ENCODE measurements at regions not wholly inside any gene's neighbourhood (a gene's known extent, or its start where the extent isn't known, plus 50 kb on each side); places are given as distances from the start of the nearest gene placed in this dataset.

GRCh38 chr18:39701055-39701783 lies 2135.6 kb upstream of the CELF4 start:
- H3K4me3 ChIP-seq (ENCODE audit: control insufficient read depth, low read depth, low read length) = no peak overlapping the region
- peak; percentile 10 for DNase-seq (ENCODE audit: low read depth)
- TF ChIP-seq, protein P1, sequence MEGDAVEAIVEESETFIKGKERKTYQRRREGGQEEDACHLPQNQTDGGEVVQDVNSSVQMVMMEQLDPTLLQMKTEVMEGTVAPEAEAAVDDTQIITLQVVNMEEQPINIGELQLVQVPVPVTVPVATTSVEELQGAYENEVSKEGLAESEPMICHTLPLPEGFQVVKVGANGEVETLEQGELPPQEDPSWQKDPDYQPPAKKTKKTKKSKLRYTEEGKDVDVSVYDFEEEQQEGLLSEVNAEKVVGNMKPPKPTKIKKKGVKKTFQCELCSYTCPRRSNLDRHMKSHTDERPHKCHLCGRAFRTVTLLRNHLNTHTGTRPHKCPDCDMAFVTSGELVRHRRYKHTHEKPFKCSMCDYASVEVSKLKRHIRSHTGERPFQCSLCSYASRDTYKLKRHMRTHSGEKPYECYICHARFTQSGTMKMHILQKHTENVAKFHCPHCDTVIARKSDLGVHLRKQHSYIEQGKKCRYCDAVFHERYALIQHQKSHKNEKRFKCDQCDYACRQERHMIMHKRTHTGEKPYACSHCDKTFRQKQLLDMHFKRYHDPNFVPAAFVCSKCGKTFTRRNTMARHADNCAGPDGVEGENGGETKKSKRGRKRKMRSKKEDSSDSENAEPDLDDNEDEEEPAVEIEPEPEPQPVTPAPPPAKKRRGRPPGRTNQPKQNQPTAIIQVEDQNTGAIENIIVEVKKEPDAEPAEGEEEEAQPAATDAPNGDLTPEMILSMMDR (conservative IDR thresholded peaks at IDR 0.05; ENCODE audit: control insufficient read depth, insufficient read depth, low read depth, low read length) = no peak

DNA sequence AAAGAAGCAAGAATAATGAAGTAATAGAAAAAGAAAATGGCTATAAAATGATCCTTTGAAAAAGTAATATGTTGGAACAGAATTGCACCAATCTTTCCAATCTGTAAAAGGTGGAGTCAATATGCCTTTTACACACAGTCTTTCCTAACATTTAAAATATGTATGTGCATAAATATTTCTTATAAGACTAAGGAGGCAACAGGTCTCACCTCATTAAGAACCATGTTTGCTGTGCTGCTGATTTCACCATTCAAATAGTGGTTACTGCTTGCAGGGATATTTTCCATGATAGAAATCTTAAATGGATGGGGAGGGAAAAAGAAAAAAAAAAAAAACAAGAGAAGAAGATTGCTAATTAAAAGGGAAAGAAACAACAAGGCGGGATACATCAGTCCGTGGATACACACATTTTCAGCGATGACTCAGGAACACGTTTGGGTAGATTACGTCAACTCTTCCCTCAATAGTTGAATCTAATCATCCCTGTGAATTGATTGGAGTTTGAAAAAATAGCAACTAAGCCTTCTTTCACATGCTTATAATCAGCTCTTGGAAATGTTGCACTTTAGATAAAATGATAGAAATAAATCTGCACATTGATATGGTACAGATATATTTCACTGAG lies 2133.9 kb upstream of the CELF4 start:
- no peak overlapping the region for H3K4me3 ChIP-seq (ENCODE audit: control insufficient read depth, low read depth, low read length)
- peak; percentile 38 for DNase-seq (ENCODE audit: low read depth)
- TF ChIP-seq, protein P1 (conservative IDR thresholded peaks at IDR 0.05; ENCODE audit: control insufficient read depth, insufficient read depth, low read depth, low read length) = no peak

GRCh38 chr18:39698436-39698835 lies 2132.8 kb upstream of the CELF4 start:
- DNase-seq (ENCODE audit: low read depth) = peak; percentile 34
- TF ChIP-seq, protein P1 (conservative IDR thresholded peaks at IDR 0.05; ENCODE audit: control insufficient read depth, insufficient read depth, low read depth, low read length) = no peak

DNA sequence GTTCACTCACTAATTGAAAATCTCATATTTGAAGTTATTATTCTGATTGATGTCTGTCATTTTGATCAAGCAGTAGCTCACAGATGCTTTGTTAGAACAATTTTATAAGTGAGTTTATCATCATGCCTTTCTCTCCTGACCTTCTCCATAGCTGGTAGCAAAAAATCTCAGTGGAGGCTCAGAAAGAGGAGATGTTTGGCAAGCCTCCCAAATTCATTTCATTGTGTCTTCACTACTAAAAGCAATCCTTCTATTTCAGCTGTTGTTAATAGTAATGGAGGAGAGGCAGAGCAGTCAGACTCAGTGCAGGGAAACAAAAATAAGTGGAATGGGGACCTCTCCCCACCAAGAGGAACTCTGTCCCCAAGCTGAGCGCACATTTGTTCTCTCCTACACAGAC lies 2127.8 kb upstream of the CELF4 start:
- TF ChIP-seq, protein P1 (conservative IDR thresholded peaks at IDR 0.05; ENCODE audit: control insufficient read depth, insufficient read depth, low read depth, low read length) = no peak
- no peak overlapping the region for H3K4me3 ChIP-seq (ENCODE audit: control insufficient read depth, low read depth, low read length)
- no peak for DNase-seq (ENCODE audit: low read depth)

More at GRCh38 chr18:39698436-39698835, 2132.8 kb upstream of the CELF4 start:
- no peak overlapping the region for H3K4me3 ChIP-seq (ENCODE audit: control insufficient read depth, low read depth, low read length)

DNA sequence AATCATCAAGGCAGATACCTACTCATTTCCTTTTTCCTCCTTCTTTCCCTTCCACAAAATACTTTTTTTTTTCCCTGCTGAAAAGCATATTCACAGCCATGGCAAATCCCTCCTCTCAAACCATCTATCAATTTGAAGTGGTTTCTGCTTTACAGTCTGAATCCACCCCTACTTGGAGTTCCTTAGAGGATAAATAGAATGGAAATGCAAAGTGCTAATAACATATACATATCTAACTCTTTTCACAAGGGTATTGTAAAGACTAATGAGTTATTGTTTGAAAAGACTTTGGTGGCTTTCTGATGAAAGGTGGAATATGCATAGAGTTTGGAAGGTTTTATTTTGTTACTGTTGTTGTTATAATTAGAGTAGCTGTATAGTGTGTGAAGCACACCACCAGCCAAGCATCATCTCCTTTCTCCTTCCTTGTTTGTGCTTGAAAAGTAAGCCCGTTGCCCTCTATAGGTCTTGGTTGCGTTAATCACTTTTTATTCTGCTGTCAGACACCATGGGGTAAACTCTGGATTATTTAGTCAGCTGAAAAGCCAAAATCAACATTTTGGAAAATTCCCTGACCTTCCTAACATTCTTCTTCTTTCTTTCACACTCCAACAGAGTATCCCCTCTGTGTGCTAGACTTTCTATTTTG lies 2126.9 kb upstream of the CELF4 start:
- no peak for DNase-seq (ENCODE audit: low read depth)
- TF ChIP-seq, protein P1 (conservative IDR thresholded peaks at IDR 0.05; ENCODE audit: control insufficient read depth, insufficient read depth, low read depth, low read length) = no peak
- no peak overlapping the region for H3K4me3 ChIP-seq (ENCODE audit: control insufficient read depth, low read depth, low read length)

- H3K4me3 ChIP-seq (ENCODE audit: control insufficient read depth, low read depth, low read length) = no peak overlapping the region
- TF ChIP-seq, protein P1 (conservative IDR thresholded peaks at IDR 0.05; ENCODE audit: control insufficient read depth, insufficient read depth, low read depth, low read length) = no peak
- DNase-seq (ENCODE audit: low read depth) = no peak
Observed at GRCh38 chr18:39685303-39685902, 2119.8 kb upstream of the CELF4 start.

All from fibroblast of mammary gland (primary cell).